ENCODE measurements at regions not wholly inside any gene's neighbourhood (a gene's known extent, or its start where the extent isn't known, plus 50 kb on each side); places are given as distances from the start of the nearest gene placed in this dataset.

GRCh38 chr15:96088650-96089049 lies 241.8 kb upstream of the NR2F2 start:
- DNase-seq (ENCODE audit: low spot score): no peak
- no peak for TF ChIP-seq CTCF (IDR thresholded peaks at IDR 0.05; ENCODE audit: extremely low read depth, insufficient read depth, missing control alignments)
- in situ Hi-C loops (cut with MboI; ENCODE audit: low pct_unique_long_range_greater_than_20kb, low sequenced_read_pairs, unreplicated experiment): no loop called here

DNA sequence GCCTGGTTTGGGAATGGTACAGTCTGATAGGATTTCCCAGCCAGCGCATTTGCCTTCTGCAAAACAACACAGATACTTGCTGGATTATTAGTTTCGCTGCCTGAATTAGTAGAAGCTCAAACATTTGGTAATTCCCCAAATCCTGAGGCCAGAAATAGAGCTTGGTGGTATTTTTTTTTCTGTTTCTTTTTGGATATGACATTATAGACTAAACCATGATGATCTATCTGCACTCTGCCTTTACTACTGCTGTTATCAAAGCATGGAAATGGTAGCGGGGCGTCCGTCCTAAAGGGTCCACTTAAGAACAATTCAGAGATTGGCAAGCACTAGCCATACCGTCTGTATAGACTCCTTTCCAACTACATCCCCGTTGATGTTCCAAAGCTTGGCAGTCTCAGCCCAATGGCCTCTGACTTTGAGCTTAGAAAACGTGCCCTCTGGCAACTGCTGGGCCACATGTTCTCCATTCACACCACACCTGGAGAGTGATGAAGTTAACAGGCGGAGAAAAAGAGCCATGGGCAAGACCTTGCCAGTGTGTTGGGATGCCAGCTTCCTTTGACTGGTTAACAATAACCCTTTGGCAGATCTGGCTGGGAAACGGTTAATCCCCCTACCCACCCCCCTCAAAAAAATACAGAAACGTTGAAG lies 241.0 kb upstream of the NR2F2 start:
- in situ Hi-C loops (cut with MboI; ENCODE audit: low pct_unique_long_range_greater_than_20kb, low sequenced_read_pairs, unreplicated experiment): no loop called here
- DNase-seq (ENCODE audit: low spot score): no peak
- TF ChIP-seq CTCF (IDR thresholded peaks at IDR 0.05; ENCODE audit: extremely low read depth, insufficient read depth, missing control alignments): no peak

- no peak for DNase-seq (ENCODE audit: low spot score)
- no peak for TF ChIP-seq CTCF (IDR thresholded peaks at IDR 0.05; ENCODE audit: extremely low read depth, insufficient read depth, missing control alignments)
- in situ Hi-C loops (cut with MboI; ENCODE audit: low pct_unique_long_range_greater_than_20kb, low sequenced_read_pairs, unreplicated experiment): no loop called here
Observed at GRCh38 chr15:96092186-96092585, 238.3 kb upstream of the NR2F2 start.

- DNase-seq (ENCODE audit: low spot score): no peak
- in situ Hi-C loops (cut with MboI; ENCODE audit: low pct_unique_long_range_greater_than_20kb, low sequenced_read_pairs, unreplicated experiment): no loop called here
- TF ChIP-seq CTCF (IDR thresholded peaks at IDR 0.05; ENCODE audit: extremely low read depth, insufficient read depth, missing control alignments): no peak
Observed at GRCh38 chr15:96093063-96093462, 237.4 kb upstream of the NR2F2 start.

DNA sequence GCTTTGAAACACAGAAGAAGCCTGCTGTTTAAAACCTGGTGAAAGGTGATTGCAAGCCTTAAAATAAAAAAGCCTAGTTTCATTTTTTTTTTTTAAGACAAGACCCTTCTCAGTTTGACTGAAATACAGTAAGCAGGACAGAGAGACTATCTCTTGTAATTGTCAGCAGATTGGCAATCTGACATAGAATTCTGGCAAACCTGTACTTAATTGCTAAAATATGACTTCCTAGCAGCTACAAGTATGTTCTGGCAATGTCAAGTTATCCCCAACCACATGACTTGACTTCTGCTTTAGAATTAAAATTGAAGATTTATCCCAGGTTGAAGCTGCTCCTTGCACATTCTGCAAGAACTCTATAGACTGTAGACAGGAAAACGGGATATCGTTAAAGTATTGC lies 232.8 kb upstream of the NR2F2 start:
- no peak for TF ChIP-seq CTCF (IDR thresholded peaks at IDR 0.05; ENCODE audit: extremely low read depth, insufficient read depth, missing control alignments)

GRCh38 chr15:96102631-96103030 lies 227.9 kb upstream of the NR2F2 start:
- in situ Hi-C loops (cut with MboI; ENCODE audit: low pct_unique_long_range_greater_than_20kb, low sequenced_read_pairs, unreplicated experiment): no loop called here
- no peak for DNase-seq (ENCODE audit: low spot score)
- TF ChIP-seq CTCF (IDR thresholded peaks at IDR 0.05; ENCODE audit: extremely low read depth, insufficient read depth, missing control alignments): no peak

More for the DNA sequence above, 232.8 kb upstream of the NR2F2 start:
- no peak for DNase-seq (ENCODE audit: low spot score)
- in situ Hi-C loops (cut with MboI; ENCODE audit: low pct_unique_long_range_greater_than_20kb, low sequenced_read_pairs, unreplicated experiment): no loop called here
